Activated CD4-positive, alpha-beta T cell treated with anti-CD3 and anti-CD28 coated beads, Interleukin-2, amount 10 ng/mL, durations not matched to agents 7 days and 5 days (primary cell): ENCODE measurements at regions not wholly inside any gene's neighbourhood (a gene's known extent, or its start where the extent isn't known, plus 50 kb on each side); places are given as distances from the start of the nearest gene placed in this dataset.

Source experiments
- CTCF ChIA-PET: fragments of 350-600 bp; sonication (Branson Sonifier 250); formaldehyde crosslinking; loops from one replicate; lab custom pipeline; 2021; ENCODE audit warnings: antibody characterized with exemption; lab: Charles Lee
- POLR2A ChIA-PET: fragments of 350-600 bp; sonication (Branson Sonifier 250); formaldehyde crosslinking; loops from one replicate; lab custom pipeline; 2021; ENCODE audit warnings: antibody characterized with exemption; lab: Charles Lee
- DNase-seq: peaks from one replicate; pipeline ENCODE4 v3.0.0-alpha.2; 2020
- H3K27ac Mint-ChIP-seq: one replicate; pipeline ENCODE4 v1.8.0; 2021; ENCODE audit warnings: mild to moderate bottlenecking, moderate library complexity, mixed read lengths
- H3K27me3 Mint-ChIP-seq: one replicate; pipeline ENCODE4 v1.8.0; 2021; ENCODE audit warnings: mixed read lengths
- H3K36me3 Mint-ChIP-seq: one replicate; pipeline ENCODE4 v1.8.0; 2021; ENCODE audit warnings: low read depth, mixed read lengths
- H3K4me1 Mint-ChIP-seq: one replicate; pipeline ENCODE4 v1.8.0; 2021; ENCODE audit warnings: mixed read lengths
- H3K4me3 Mint-ChIP-seq: one replicate; pipeline ENCODE4 v1.8.0; 2021; ENCODE audit warnings: mild to moderate bottlenecking, moderate library complexity, mixed read lengths
- H3K9me3 Mint-ChIP-seq: one replicate; pipeline ENCODE4 v1.8.0; 2021; ENCODE audit warnings: mixed read lengths

GRCh38 chr3:168876346-168877035 lies 780.8 kb upstream of the GOLIM4 start:
- Mint-ChIP-seq H3K9me3 (no peaks in the 10 kb centered on the region), H3K36me3 (no peaks in the 10 kb centered on the region), H3K27me3 (no peaks in the 10 kb centered on the region), H3K27ac (no peak overlapping the region), H3K4me1 (no peaks in the 10 kb centered on the region), H3K4me3 (no peak overlapping the region)
- POLR2A ChIA-PET, result no interaction called here
- CTCF ChIA-PET, result interaction anchor here (0.7 kb wide), 1 partner anchor 10 kb away, joined by 4 read pairs; no protein-coding TSS in a partner anchor
- no peak for DNase-seq

GRCh38 chr3:168872826-168873225 lies 777.1 kb upstream of the GOLIM4 start:
- no peak overlapping the region for H3K4me3 Mint-ChIP-seq
- no peaks in the 10 kb centered on the region for H3K9me3 Mint-ChIP-seq
- no peaks in the 10 kb centered on the region for H3K27me3 Mint-ChIP-seq
- POLR2A ChIA-PET, result no interaction called here
- CTCF ChIA-PET, result no interaction called here
- DNase-seq, result no peak
- H3K4me1 Mint-ChIP-seq, result no peaks in the 10 kb centered on the region
- H3K36me3 Mint-ChIP-seq, result no peaks in the 10 kb centered on the region
- H3K27ac Mint-ChIP-seq, result no peak overlapping the region

GRCh38 chr3:168870892-168871291 lies 775.2 kb upstream of the GOLIM4 start:
- CTCF ChIA-PET, result no interaction called here
- Mint-ChIP-seq H3K27ac (no peak overlapping the region), H3K9me3 (no peaks in the 10 kb centered on the region), H3K4me3 (no peak overlapping the region), H3K4me1 (no peaks in the 10 kb centered on the region), H3K27me3 (no peaks in the 10 kb centered on the region), H3K36me3 (no peaks in the 10 kb centered on the region)
- POLR2A ChIA-PET, result no interaction called here
- no peak for DNase-seq

- H3K4me1 Mint-ChIP-seq, result no peaks in the 10 kb centered on the region
Measured at GRCh38 chr3:168865022-168865551, 769.4 kb upstream of the GOLIM4 start.

GRCh38 chr3:168864107-168865021 lies 768.6 kb upstream of the GOLIM4 start:
- Mint-ChIP-seq H3K36me3 (no peaks in the 10 kb centered on the region), H3K4me3 (no peak overlapping the region), H3K27ac (no peak overlapping the region), H3K27me3 (no peaks in the 10 kb centered on the region), H3K4me1 (no peaks in the 10 kb centered on the region), H3K9me3 (no peaks in the 10 kb centered on the region)
- no peak for DNase-seq
- ChIA-PET CTCF (no interaction called here), POLR2A (no interaction called here)

More at GRCh38 chr3:168865022-168865551, 769.4 kb upstream of the GOLIM4 start:
- Mint-ChIP-seq H3K27ac (no peak overlapping the region), H3K27me3 (no peaks in the 10 kb centered on the region), H3K9me3 (no peaks in the 10 kb centered on the region), H3K4me3 (no peak overlapping the region), H3K36me3 (no peaks in the 10 kb centered on the region)
- POLR2A ChIA-PET, result no interaction called here
- no peak for DNase-seq
- CTCF ChIA-PET, result interaction anchor here (0.6 kb wide), 1 partner anchor 108 kb away, joined by 3 read pairs; no protein-coding TSS in a partner anchor

- Mint-ChIP-seq H3K27me3 (no peaks in the 10 kb centered on the region), H3K4me3 (no peak overlapping the region), H3K27ac (no peak overlapping the region), H3K4me1 (no peaks in the 10 kb centered on the region), H3K9me3 (no peaks in the 10 kb centered on the region), H3K36me3 (no peaks in the 10 kb centered on the region)
- CTCF ChIA-PET, result no interaction called here
- no peak for DNase-seq
- POLR2A ChIA-PET, result no interaction called here
Measured at GRCh38 chr3:168863561-168863960, 767.8 kb upstream of the GOLIM4 start.

DNA sequence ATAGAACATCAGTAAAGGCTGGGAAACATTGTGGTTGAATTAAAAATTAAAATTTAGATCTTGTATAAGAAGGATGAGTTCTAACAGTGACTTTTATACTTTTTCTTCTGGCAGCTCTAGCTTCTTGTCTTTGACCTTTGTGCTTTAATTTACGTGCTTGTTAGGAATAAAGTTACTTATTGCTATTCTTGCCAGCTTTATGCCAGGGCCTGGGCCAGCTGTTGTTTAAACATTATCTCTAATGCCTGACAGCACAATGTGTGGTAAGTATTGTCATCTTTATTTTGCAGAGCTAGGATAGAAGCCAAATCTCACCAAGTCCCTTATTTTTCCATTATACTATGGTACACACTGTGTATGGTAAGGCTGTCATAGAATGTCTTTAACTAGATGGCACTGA lies 766.7 kb upstream of the GOLIM4 start:
- DNase-seq, result no peak
- Mint-ChIP-seq H3K4me1 (no peaks in the 10 kb centered on the region), H3K9me3 (no peaks in the 10 kb centered on the region), H3K27ac (no peak overlapping the region), H3K4me3 (no peak overlapping the region), H3K27me3 (no peaks in the 10 kb centered on the region), H3K36me3 (no peaks in the 10 kb centered on the region)
- CTCF ChIA-PET, result no interaction called here
- POLR2A ChIA-PET, result no interaction called here

DNA sequence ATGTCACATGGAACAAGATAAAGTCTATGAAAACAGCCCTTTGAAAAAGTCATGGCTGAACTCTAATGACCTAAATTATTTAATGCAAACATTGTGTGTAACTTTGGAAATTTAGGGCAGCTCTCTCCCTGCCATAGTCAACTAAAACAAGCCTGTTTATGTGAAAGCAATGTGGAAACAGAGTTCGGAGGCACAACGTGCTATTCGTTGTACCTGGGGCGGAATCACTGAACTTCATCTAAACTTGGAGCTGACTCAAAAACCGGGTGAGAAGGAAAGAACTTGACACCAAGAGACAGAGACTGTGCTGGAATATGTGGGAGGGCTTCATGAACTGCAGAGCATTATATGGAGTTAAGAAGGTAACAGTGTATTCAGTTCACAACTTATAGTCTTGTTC lies 764.9 kb upstream of the GOLIM4 start:
- Mint-ChIP-seq H3K36me3 (no peaks in the 10 kb centered on the region), H3K27me3 (no peaks in the 10 kb centered on the region), H3K4me3 (no peak overlapping the region), H3K9me3 (no peaks in the 10 kb centered on the region), H3K4me1 (no peaks in the 10 kb centered on the region), H3K27ac (no peak overlapping the region)
- DNase-seq, result no peak
- ChIA-PET CTCF (no interaction called here), POLR2A (no interaction called here)

GRCh38 chr3:168860028-168860427 lies 764.3 kb upstream of the GOLIM4 start:
- no peaks in the 10 kb centered on the region for H3K27me3 Mint-ChIP-seq
- H3K36me3 Mint-ChIP-seq, result no peaks in the 10 kb centered on the region
- CTCF ChIA-PET, result no interaction called here
- H3K4me3 Mint-ChIP-seq, result no peak overlapping the region
- no peaks in the 10 kb centered on the region for H3K9me3 Mint-ChIP-seq
- H3K4me1 Mint-ChIP-seq, result no peaks in the 10 kb centered on the region
- POLR2A ChIA-PET, result no interaction called here
- H3K27ac Mint-ChIP-seq, result no peak overlapping the region
- no peak for DNase-seq

GRCh38 chr3:168859574-168859973 lies 763.9 kb upstream of the GOLIM4 start:
- POLR2A ChIA-PET, result no interaction called here
- CTCF ChIA-PET, result no interaction called here
- H3K4me3 Mint-ChIP-seq, result no peak overlapping the region
- no peaks in the 10 kb centered on the region for H3K4me1 Mint-ChIP-seq
- H3K36me3 Mint-ChIP-seq, result no peaks in the 10 kb centered on the region
- no peak overlapping the region for H3K27ac Mint-ChIP-seq
- no peaks in the 10 kb centered on the region for H3K9me3 Mint-ChIP-seq
- no peak for DNase-seq
- H3K27me3 Mint-ChIP-seq, result no peaks in the 10 kb centered on the region

DNA sequence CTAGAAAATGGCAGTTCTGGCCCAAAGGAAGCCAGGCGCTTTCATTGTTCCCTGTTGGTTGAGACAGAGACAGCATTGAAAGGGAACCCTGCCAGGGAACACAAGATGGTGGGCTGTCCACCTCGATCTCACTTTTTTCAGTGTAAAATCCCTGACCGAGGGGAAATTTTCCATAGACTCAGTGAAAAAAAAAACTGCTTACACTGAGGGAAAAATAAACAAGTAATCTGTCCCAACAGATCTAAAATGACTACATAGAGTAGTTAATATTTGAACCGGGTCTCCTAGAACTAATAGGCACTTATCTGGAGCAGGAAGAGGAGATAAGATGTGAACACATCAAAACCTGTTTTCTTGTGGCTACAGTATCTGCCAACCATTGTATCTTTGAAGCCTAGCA lies 763.4 kb upstream of the GOLIM4 start:
- DNase-seq, result no peak
- no peak overlapping the region for H3K27ac Mint-ChIP-seq
- no peaks in the 10 kb centered on the region for H3K27me3 Mint-ChIP-seq
- ChIA-PET POLR2A (no interaction called here), CTCF (no interaction called here)
- H3K4me1 Mint-ChIP-seq, result no peaks in the 10 kb centered on the region
- no peaks in the 10 kb centered on the region for H3K36me3 Mint-ChIP-seq
- H3K4me3 Mint-ChIP-seq, result no peak overlapping the region
- H3K9me3 Mint-ChIP-seq, result no peaks in the 10 kb centered on the region

GRCh38 chr3:168858327-168858726 lies 762.6 kb upstream of the GOLIM4 start:
- DNase-seq, result no peak
- Mint-ChIP-seq H3K36me3 (no peaks in the 10 kb centered on the region), H3K27ac (no peak overlapping the region), H3K4me3 (no peak overlapping the region), H3K9me3 (no peaks in the 10 kb centered on the region), H3K27me3 (no peaks in the 10 kb centered on the region), H3K4me1 (no peaks in the 10 kb centered on the region)
- POLR2A ChIA-PET, result no interaction called here
- CTCF ChIA-PET, result no interaction called here

DNA sequence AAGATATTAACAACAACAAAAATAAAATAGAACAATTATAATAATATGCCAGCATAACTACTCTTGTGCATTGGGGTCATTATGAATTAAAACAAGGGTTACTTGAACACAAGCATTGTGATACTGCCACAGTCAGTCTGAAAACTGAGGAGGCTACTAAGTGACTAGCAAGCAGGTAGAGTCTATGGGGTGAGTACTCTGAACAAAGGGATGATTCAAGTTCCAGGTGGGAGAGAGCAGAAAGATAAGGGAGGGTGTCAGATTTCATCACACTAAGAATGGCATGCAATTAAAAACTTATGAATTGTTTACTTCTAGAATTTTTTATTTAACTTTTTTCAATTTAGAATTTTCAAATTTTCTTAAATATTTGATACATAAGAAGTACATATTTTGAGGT lies 754.4 kb upstream of the GOLIM4 start:
- Mint-ChIP-seq H3K9me3 (no peaks in the 10 kb centered on the region), H3K36me3 (no peaks in the 10 kb centered on the region), H3K4me3 (no peak overlapping the region), H3K27me3 (peaks cover 9% of the 10 kb centered on the region), H3K27ac (no peak overlapping the region), H3K4me1 (no peaks in the 10 kb centered on the region)
- CTCF ChIA-PET, result no interaction called here
- POLR2A ChIA-PET, result no interaction called here
- DNase-seq, result no peak
